Activated naive CD4-positive, alpha-beta T cell treated with anti-CD3 and anti-CD28 coated beads, Interleukin-2, amount 50 U/mL, for 72 hours (primary cell): ENCODE measurements at regions not wholly inside any gene's neighbourhood (a gene's known extent, or its start where the extent isn't known, plus 50 kb on each side); places are given as distances from the start of the nearest gene placed in this dataset.
A peak's percentile ranks its signal among the peaks of the same experiment; 100 is the strongest.
"Not testable (repeated sequence)": the region's sequence is repeated elsewhere in the genome, so short reads cannot be mapped to it uniquely, and the experiment has no call there.

ENCODE experiments used
- ATAC-seq, 2 donors: fragments of 150-1000 bp; cut with Tn5 transposase; 2 replicates each; pipeline ENCODE4 v1.10.0; 2021; ENCODE audit warnings: mild to moderate bottlenecking in 2 of 2, moderate library complexity in 2 of 2
- DNase-seq, 2 donors: peaks; one replicate each; pipeline ENCODE4 v3.0.0; 2021 to 2022; ENCODE audit warnings: low spot score in 2 of 2
- H3K27ac Mint-ChIP-seq, 2 donors: one replicate each; pipeline ENCODE4 v1.8.0; 2022; ENCODE audit warnings: mild to moderate bottlenecking in 2 of 2, mixed read lengths in 2 of 2
- H3K36me3 Mint-ChIP-seq, 2 donors: one replicate each; pipeline ENCODE4 v1.8.0; 2022; ENCODE audit warnings: mixed read lengths in 2 of 2
- H3K9me3 Mint-ChIP-seq, 2 donors: one replicate each; pipeline ENCODE4 v1.8.0; 2022; ENCODE audit warnings: mixed read lengths in 2 of 2

GRCh38 chr9:63912451-63912850, 1372.6 kb downstream of the FOXD4L5 start:
- DNase-seq, H3K27ac Mint-ChIP-seq, ATAC-seq: not testable (repeated sequence)
- Mint-ChIP-seq H3K36me3 (peaks cover 0 to 28% of the 10 kb centered on the region in 2 donors), H3K9me3 (peaks cover 15 to 30% of the 10 kb centered on the region in 2 donors)

GRCh38 chr9:63909076-63909475, 1375.9 kb downstream of the FOXD4L5 start:
- DNase-seq, ATAC-seq, H3K27ac Mint-ChIP-seq: not testable (repeated sequence)
- Mint-ChIP-seq H3K36me3 (peaks cover 0 to 17% of the 10 kb centered on the region in 2 donors), H3K9me3 (peaks cover 10 to 24% of the 10 kb centered on the region in 2 donors)

GRCh38 chr9:63899637-63900190, 1385.3 kb downstream of the FOXD4L5 start:
- Mint-ChIP-seq H3K9me3 (peaks cover 9 to 14% of the 10 kb centered on the region in 2 donors), H3K36me3 (peaks cover 0 to 12% of the 10 kb centered on the region in 2 donors)
- not testable (repeated sequence) for H3K27ac Mint-ChIP-seq, ATAC-seq, DNase-seq

GRCh38 chr9:63881386-63881785, 1403.6 kb downstream of the FOXD4L5 start:
- H3K36me3 Mint-ChIP-seq, ATAC-seq, H3K27ac Mint-ChIP-seq, DNase-seq, H3K9me3 Mint-ChIP-seq: not testable (repeated sequence)

GRCh38 chr9:63876380-63876779, 1408.6 kb downstream of the FOXD4L5 start:
- ATAC-seq, H3K36me3 Mint-ChIP-seq, H3K27ac Mint-ChIP-seq, H3K9me3 Mint-ChIP-seq, DNase-seq: not testable (repeated sequence)

GRCh38 chr9:63859475-63860215, 1425.4 kb downstream of the FOXD4L5 start:
- no peak for DNase-seq
- ATAC-seq, result no peak
- Mint-ChIP-seq H3K27ac (no peak overlapping the region), H3K36me3 (peaks cover 0 to 6% of the 10 kb centered on the region in 2 donors), H3K9me3 (peaks cover 6 to 13% of the 10 kb centered on the region in 2 donors)

- H3K9me3 Mint-ChIP-seq, result peaks cover 6 to 13% of the 10 kb centered on the region in 2 donors
- DNase-seq, H3K27ac Mint-ChIP-seq, ATAC-seq, H3K36me3 Mint-ChIP-seq: not testable (repeated sequence)
Observed at GRCh38 chr9:63859090-63859474, 1425.9 kb downstream of the FOXD4L5 start.

GRCh38 chr9:63853140-63853751, 1431.8 kb downstream of the FOXD4L5 start:
- H3K36me3 Mint-ChIP-seq, DNase-seq, H3K27ac Mint-ChIP-seq, ATAC-seq: not testable (repeated sequence)
- peaks cover 0 to 10% of the 10 kb centered on the region in 2 donors for H3K9me3 Mint-ChIP-seq

GRCh38 chr9:63824804-63825203, 1460.2 kb downstream of the FOXD4L5 start:
- not testable (repeated sequence) for ATAC-seq, DNase-seq, H3K27ac Mint-ChIP-seq
- peaks cover 6 to 11% of the 10 kb centered on the region in 2 donors for H3K36me3 Mint-ChIP-seq
- H3K9me3 Mint-ChIP-seq, result peaks cover 15 to 18% of the 10 kb centered on the region in 2 donors

- peak; percentile 35 to 64 for ATAC-seq
- H3K27ac Mint-ChIP-seq, result not testable (repeated sequence)
Observed at GRCh38 chr9:63823375-63824201, 1461.4 kb downstream of the FOXD4L5 start.

GRCh38 chr9:63822615-63823374, 1462.2 kb downstream of the FOXD4L5 start:
- not testable (repeated sequence) for DNase-seq, H3K27ac Mint-ChIP-seq
- Mint-ChIP-seq H3K9me3 (peaks cover 14 to 20% of the 10 kb centered on the region in 2 donors), H3K36me3 (peaks cover 12 to 17% of the 10 kb centered on the region in 2 donors)
- peak in 1 of 2 donors; percentile 17 for ATAC-seq

More at GRCh38 chr9:63823375-63824201, 1461.4 kb downstream of the FOXD4L5 start:
- DNase-seq, result not testable (repeated sequence)
- peaks cover 6 to 11% of the 10 kb centered on the region in 2 donors for H3K36me3 Mint-ChIP-seq
- H3K9me3 Mint-ChIP-seq, result peaks cover 15% of the 10 kb centered on the region in 2 donors

GRCh38 chr9:63821293-63821692, 1463.7 kb downstream of the FOXD4L5 start:
- not testable (repeated sequence) for H3K27ac Mint-ChIP-seq, ATAC-seq, DNase-seq
- Mint-ChIP-seq H3K9me3 (peaks cover 17 to 22% of the 10 kb centered on the region in 2 donors), H3K36me3 (peaks cover 21 to 28% of the 10 kb centered on the region in 2 donors)

- DNase-seq, ATAC-seq, H3K27ac Mint-ChIP-seq: not testable (repeated sequence)
- H3K36me3 Mint-ChIP-seq, result peaks cover 25 to 28% of the 10 kb centered on the region in 2 donors
- peaks cover 21 to 25% of the 10 kb centered on the region in 2 donors for H3K9me3 Mint-ChIP-seq
Observed at GRCh38 chr9:63820882-63821281, 1464.1 kb downstream of the FOXD4L5 start.

- Mint-ChIP-seq H3K36me3 (peaks cover 27 to 28% of the 10 kb centered on the region in 2 donors), H3K9me3 (peaks cover 23 to 27% of the 10 kb centered on the region in 2 donors)
- ATAC-seq, H3K27ac Mint-ChIP-seq, DNase-seq: not testable (repeated sequence)
Observed at GRCh38 chr9:63820383-63820782, 1464.6 kb downstream of the FOXD4L5 start.
